ENCODE measurements at regions not wholly inside any gene's neighbourhood (a gene's known extent, or its start where the extent isn't known, plus 50 kb on each side); places are given as distances from the start of the nearest gene placed in this dataset.

GRCh38 chr2:151171186-151171585, 90.5 kb downstream of the RBM43 start:
- no peak for TF ChIP-seq EZH2 (IDR thresholded peaks at IDR 0.05)
- TF ChIP-seq POLR2AphosphoS5 (IDR thresholded peaks at IDR 0.05; ENCODE audit: borderline replicate concordance, low read depth, low read length): no peak
- no peak for TF ChIP-seq FOXP2 (optimal IDR thresholded peaks at IDR 0.05; ENCODE audit: control extremely low read depth, extremely low read length, insufficient read depth)
